Small intestine (tissue), 7 donors: ENCODE measurements at regions not wholly inside any gene's neighbourhood (a gene's known extent, or its start where the extent isn't known, plus 50 kb on each side); places are given as distances from the start of the nearest gene placed in this dataset.
"Not testable (repeated sequence)": the region's sequence is repeated elsewhere in the genome, so short reads cannot be mapped to it uniquely, and the experiment has no call there.

ENCODE experiments used
- DNase-seq, 2 donors: peaks; one replicate each; pipeline versions ENCODE4 v3.0.0 to v3.0.0-alpha.2; 2013
- FAIRE-seq: peaks from 2 replicates; lab custom pipeline; 2012; peaks lifted over from hg19 to GRCh38; lab: Jason Lieb, UNC
- H3K27ac ChIP-seq, 3 donors: one replicate each; pipeline ENCODE4 v1.5.1; 2013; ENCODE audit warnings: low read length in 2 of 3, mild to moderate bottlenecking in 2 of 3, control low read depth in 1 of 3, inconsistent platforms in 1 of 3, low read depth in 1 of 3, moderate library complexity in 1 of 3
- H3K27me3 ChIP-seq, 3 donors: one replicate each; pipeline ENCODE4 v1.6.1; 2013; ENCODE audit warnings: low read length in 3 of 3, inconsistent platforms in 1 of 3; ENCODE audit not compliant: control insufficient read depth in 3 of 3, insufficient read depth in 3 of 3
- H3K36me3 ChIP-seq, 3 donors: one replicate each; pipeline ENCODE4 v1.6.1; 2013; ENCODE audit warnings: low read length in 3 of 3, inconsistent platforms in 1 of 3, low read depth in 1 of 3, mild to moderate bottlenecking in 1 of 3, moderate library complexity in 1 of 3; ENCODE audit not compliant: control insufficient read depth in 3 of 3, insufficient read depth in 2 of 3
- H3K4me1 ChIP-seq, 3 donors: one replicate each; pipeline ENCODE4 v1.6.1; 2013; ENCODE audit warnings: low read length in 2 of 3, inconsistent platforms in 1 of 3, low read depth in 1 of 3, mild to moderate bottlenecking in 1 of 3, moderate library complexity in 1 of 3; ENCODE audit not compliant: control insufficient read depth in 3 of 3, insufficient read depth in 2 of 3
- H3K4me3 ChIP-seq, 3 donors: one replicate each; pipeline ENCODE4 v1.5.1; 2013; ENCODE audit warnings: low read length in 3 of 3, control low read depth in 1 of 3, inconsistent platforms in 1 of 3, low read depth in 1 of 3, mild to moderate bottlenecking in 1 of 3, moderate library complexity in 1 of 3
- H3K9me3 ChIP-seq, 2 donors: one replicate each; pipeline ENCODE4 v1.6.1; 2013; ENCODE audit warnings: low read depth in 1 of 2, low read length in 1 of 2; ENCODE audit not compliant: control insufficient read depth in 2 of 2, insufficient read depth in 1 of 2
- WGBS, 3 donors: extraction: QIAGEN DNeasy Blood & Tissue Kit; methylation state at CpG; one replicate each; pipeline ENCODE4 v1.1.7; 2013; 5-methylcytosine and 5-hydroxymethylcytosine counted together
- donor health status: healthy with polysubstance abuse.
- donor health status: control.
- donor health status: control.
- donor health status: Bipolar disorder and iron deficiency.
- donor health status: healthy.

DNA sequence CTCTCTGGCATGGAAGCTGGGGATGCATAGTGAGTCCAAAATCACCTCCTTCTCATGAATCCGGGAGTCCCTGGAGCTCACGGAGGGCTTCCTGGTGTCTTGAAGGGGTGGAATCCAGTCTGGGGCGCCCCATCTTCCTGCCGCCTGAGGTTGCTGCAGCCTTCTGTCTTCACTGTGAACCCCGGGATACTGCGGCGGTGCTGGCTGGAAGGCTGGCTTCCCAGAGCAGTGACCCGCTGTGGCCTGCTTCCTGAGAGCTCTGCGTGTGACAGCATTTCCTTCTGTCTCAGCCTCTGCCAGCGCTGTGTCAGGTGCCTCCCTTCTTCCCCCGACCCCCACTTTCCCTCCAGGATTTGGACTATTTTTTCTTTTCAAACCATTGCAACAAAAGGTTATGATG, 98.8 kb upstream of the STOX2 start:
- Histone ChIP-seq H3K9me3 (no peaks in the 10 kb centered on the region), H3K27me3 (peaks cover 0 to 7% (median 0%) of the 10 kb centered on the region in 3 donors), H3K36me3 (no peaks in the 10 kb centered on the region), H3K4me1 (no peaks in the 10 kb centered on the region), H3K27ac (no peak overlapping the region), H3K4me3 (no peak overlapping the region)
- WGBS, 3 donors = 85 to 94% (median 91%) methylated on average over 11 of the region's 11 CpGs
- DNase-seq = no peak
- no peak for FAIRE-seq

GRCh38 chr4:183807420-183808096, 97.5 kb upstream of the STOX2 start:
- Histone ChIP-seq H3K4me3 (no peak overlapping the region), H3K36me3 (no peaks in the 10 kb centered on the region), H3K27me3 (peaks cover 0 to 4% (median 0%) of the 10 kb centered on the region in 3 donors), H3K4me1 (no peaks in the 10 kb centered on the region), H3K9me3 (no peaks in the 10 kb centered on the region), H3K27ac (peak overlapping the region in 1 of 3 donors; percentile 27)
- DNase-seq = no peak
- WGBS, 3 donors = 75 to 83% (median 76%) methylated on average over 19 of the region's 19 CpGs
- no peak for FAIRE-seq

- whole genome bisulfite sequencing, 3 donors = 77 to 87% (median 77%) methylated on average over 9 of the region's 9 CpGs
- DNase-seq = no peak
- H3K4me3 ChIP-seq = no peak overlapping the region
- no peaks in the 10 kb centered on the region for H3K4me1 ChIP-seq
- H3K27ac ChIP-seq = peak overlapping the region in 1 of 3 donors; percentile 27
- H3K36me3 ChIP-seq = no peaks in the 10 kb centered on the region
- H3K9me3 ChIP-seq = no peaks in the 10 kb centered on the region
- no peak for FAIRE-seq
- peaks cover 0 to 4% (median 0%) of the 10 kb centered on the region in 3 donors for H3K27me3 ChIP-seq
These were observed 97.0 kb upstream of the STOX2 start for GRCh38 chr4:183808097-183808456.

- FAIRE-seq = no peak
- Histone ChIP-seq H3K9me3 (no peaks in the 10 kb centered on the region), H3K27me3 (no peaks in the 10 kb centered on the region), H3K27ac (no peak overlapping the region), H3K36me3 (no peaks in the 10 kb centered on the region), H3K4me3 (no peak overlapping the region), H3K4me1 (no peaks in the 10 kb centered on the region)
- 52 to 73% (median 64%) methylated on average over 1 of the region's 1 CpG for WGBS, 3 donors
- no peak for DNase-seq
These were observed 92.5 kb upstream of the STOX2 start for GRCh38 chr4:183812567-183812966.

DNA sequence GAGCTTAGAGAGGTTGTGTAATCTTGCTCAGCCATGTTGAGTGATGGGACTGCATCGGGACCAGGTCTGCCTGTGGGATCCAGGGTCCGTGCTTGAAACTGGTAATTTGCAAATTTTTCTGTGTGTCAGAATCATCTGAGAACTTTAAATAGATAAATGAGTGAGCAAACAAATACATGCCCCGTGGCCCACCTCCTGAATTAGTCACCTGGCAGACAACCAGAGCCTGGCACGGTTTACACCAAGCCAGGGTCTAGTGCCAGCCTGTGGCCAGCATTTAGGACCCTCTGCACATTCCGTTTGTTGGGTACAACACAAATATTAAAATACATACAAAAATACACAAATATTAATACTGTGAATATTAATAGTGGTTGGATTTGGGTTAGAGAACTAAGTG, 90.6 kb upstream of the STOX2 start:
- Histone ChIP-seq H3K4me3 (no peak overlapping the region), H3K27ac (no peak overlapping the region), H3K9me3 (no peaks in the 10 kb centered on the region), H3K4me1 (no peaks in the 10 kb centered on the region), H3K27me3 (no peaks in the 10 kb centered on the region), H3K36me3 (no peaks in the 10 kb centered on the region)
- DNase-seq (no peak), FAIRE-seq (no peak)
- 62 to 85% (median 77%) methylated on average over 5 of the region's 5 CpGs for WGBS, 3 donors

- FAIRE-seq (no peak), DNase-seq (no peak)
- H3K4me3 ChIP-seq = no peak overlapping the region
- H3K27ac ChIP-seq = no peak overlapping the region
- H3K27me3 ChIP-seq = no peaks in the 10 kb centered on the region
- no peaks in the 10 kb centered on the region for H3K9me3 ChIP-seq
- no peaks in the 10 kb centered on the region for H3K4me1 ChIP-seq
- no peaks in the 10 kb centered on the region for H3K36me3 ChIP-seq
- WGBS, 3 donors = 94 to 96% (median 95%) methylated on average over 6 of the region's 6 CpGs
These were observed 89.0 kb upstream of the STOX2 start for GRCh38 chr4:183816077-183816476.

DNA sequence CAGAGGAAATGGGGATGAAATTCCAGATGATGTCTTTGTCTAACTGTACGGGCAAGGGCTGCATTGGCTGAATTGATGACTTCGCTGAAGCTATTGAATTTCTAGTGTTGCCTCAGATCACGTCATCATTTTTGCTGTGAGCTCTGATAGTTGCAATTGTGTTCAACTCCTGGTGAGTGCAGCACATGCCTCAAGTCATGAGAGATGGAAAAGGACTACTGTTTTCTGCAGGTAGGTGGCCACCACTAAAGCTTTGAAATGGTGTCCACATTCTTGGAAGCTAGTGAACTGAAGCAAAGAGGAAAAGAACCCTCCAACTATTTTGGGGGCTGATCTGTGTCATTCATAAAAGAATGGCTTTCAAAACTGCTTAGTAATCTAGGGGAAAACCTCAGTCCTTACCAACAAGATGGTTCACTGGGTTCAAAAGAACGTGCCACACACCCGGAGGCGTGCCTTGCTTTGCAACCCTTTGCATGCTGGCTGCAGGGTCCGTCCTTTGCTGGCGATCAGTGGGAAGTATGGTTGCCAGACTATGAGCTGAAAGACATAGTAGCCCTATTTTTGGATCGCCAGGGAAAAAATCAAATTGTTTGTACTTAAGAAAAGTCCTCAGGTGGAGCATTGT, 88.1 kb upstream of the STOX2 start:
- H3K4me1 ChIP-seq = no peaks in the 10 kb centered on the region

DNA sequence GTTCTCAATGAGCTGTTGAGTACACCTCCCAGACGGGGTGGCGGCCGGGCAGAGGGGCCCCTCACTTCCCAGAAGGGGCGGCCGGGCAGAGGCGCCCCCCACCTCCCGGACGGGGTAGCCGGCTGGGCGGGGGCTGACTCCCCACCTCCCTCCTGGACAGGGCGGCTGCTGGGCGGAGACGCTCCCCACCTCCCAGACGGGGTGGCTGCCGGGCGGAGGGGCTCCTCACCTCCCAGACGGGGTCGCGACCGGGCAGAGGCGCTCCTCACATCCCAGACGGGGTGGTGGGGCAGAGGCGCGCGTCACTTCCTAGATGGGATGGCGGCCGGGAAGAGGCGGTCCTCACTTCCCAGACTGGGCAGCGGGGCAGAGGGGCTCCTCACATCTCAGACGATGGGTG, 86.5 kb upstream of the STOX2 start:
- not testable (repeated sequence) for H3K9me3 ChIP-seq, H3K4me1 ChIP-seq, H3K36me3 ChIP-seq, DNase-seq, FAIRE-seq, H3K4me3 ChIP-seq, H3K27ac ChIP-seq, H3K27me3 ChIP-seq
- 94 to 98% (median 96%) methylated on average over 22 to 30 of the region's 30 CpGs for WGBS, 3 donors

More for the DNA sequence above, 88.1 kb upstream of the STOX2 start:
- Histone ChIP-seq H3K27ac (no peak overlapping the region), H3K4me3 (no peak overlapping the region), H3K27me3 (peaks cover 0 to 2% (median 0%) of the 10 kb centered on the region in 3 donors), H3K36me3 (no peaks in the 10 kb centered on the region), H3K9me3 (no peaks in the 10 kb centered on the region)
- DNase-seq (no peak), FAIRE-seq (no peak)
- 66 to 75% (median 71%) methylated on average over 9 of the region's 9 CpGs for WGBS, 3 donors
